ENCODE measurements at regions not wholly inside any gene's neighbourhood (a gene's known extent, or its start where the extent isn't known, plus 50 kb on each side); places are given as distances from the start of the nearest gene placed in this dataset.

GRCh38 chr3:166462891-166463470, 625.8 kb upstream of the BCHE start:
- H3K4me3 ChIP-seq (ENCODE audit: low read length): no peak overlapping the region
- no peak overlapping the region for H3K27ac ChIP-seq (ENCODE audit: low read length)
- H3K9ac ChIP-seq (ENCODE audit: low read length): no peak overlapping the region
- H3K4me1 ChIP-seq (ENCODE audit: control insufficient read depth, low read depth, low read length): no peaks in the 10 kb centered on the region
- H3K27me3 ChIP-seq (ENCODE audit: control insufficient read depth, insufficient read depth, low read length): no peaks in the 10 kb centered on the region
- no peaks in the 10 kb centered on the region for H3K9me3 ChIP-seq (ENCODE audit: control insufficient read depth, low read depth, low read length)
- no peaks in the 10 kb centered on the region for H3K36me3 ChIP-seq (ENCODE audit: control insufficient read depth, low read depth, low read length)

- H3K36me3 ChIP-seq (ENCODE audit: control insufficient read depth, low read depth, low read length): no peaks in the 10 kb centered on the region
- H3K27ac ChIP-seq (ENCODE audit: low read length): no peak overlapping the region
- H3K4me3 ChIP-seq (ENCODE audit: low read length): no peak overlapping the region
- H3K4me1 ChIP-seq (ENCODE audit: control insufficient read depth, low read depth, low read length): no peaks in the 10 kb centered on the region
- H3K27me3 ChIP-seq (ENCODE audit: control insufficient read depth, insufficient read depth, low read length): no peaks in the 10 kb centered on the region
- H3K9ac ChIP-seq (ENCODE audit: low read length): no peak overlapping the region
- no peaks in the 10 kb centered on the region for H3K9me3 ChIP-seq (ENCODE audit: control insufficient read depth, low read depth, low read length)
Observed at GRCh38 chr3:166461626-166462025, 624.4 kb upstream of the BCHE start.

- Histone ChIP-seq H3K9ac (ENCODE audit: low read length) (no peak overlapping the region), H3K36me3 (ENCODE audit: control insufficient read depth, low read depth, low read length) (no peaks in the 10 kb centered on the region), H3K27me3 (ENCODE audit: control insufficient read depth, insufficient read depth, low read length) (no peaks in the 10 kb centered on the region), H3K27ac (ENCODE audit: low read length) (no peak overlapping the region), H3K9me3 (ENCODE audit: control insufficient read depth, low read depth, low read length) (no peaks in the 10 kb centered on the region), H3K4me1 (ENCODE audit: control insufficient read depth, low read depth, low read length) (no peaks in the 10 kb centered on the region), H3K4me3 (ENCODE audit: low read length) (no peak overlapping the region)
Observed at GRCh38 chr3:166457382-166457781, 620.2 kb upstream of the BCHE start.

- Histone ChIP-seq H3K4me1 (ENCODE audit: control insufficient read depth, low read depth, low read length) (no peaks in the 10 kb centered on the region), H3K9ac (ENCODE audit: low read length) (no peak overlapping the region), H3K27me3 (ENCODE audit: control insufficient read depth, insufficient read depth, low read length) (no peaks in the 10 kb centered on the region), H3K9me3 (ENCODE audit: control insufficient read depth, low read depth, low read length) (no peaks in the 10 kb centered on the region), H3K36me3 (ENCODE audit: control insufficient read depth, low read depth, low read length) (no peaks in the 10 kb centered on the region), H3K4me3 (ENCODE audit: low read length) (no peak overlapping the region), H3K27ac (ENCODE audit: low read length) (no peak overlapping the region)
Observed at GRCh38 chr3:166456286-166456685, 619.1 kb upstream of the BCHE start.

GRCh38 chr3:166455744-166456143, 618.5 kb upstream of the BCHE start:
- Histone ChIP-seq H3K9me3 (ENCODE audit: control insufficient read depth, low read depth, low read length) (no peaks in the 10 kb centered on the region), H3K27me3 (ENCODE audit: control insufficient read depth, insufficient read depth, low read length) (no peaks in the 10 kb centered on the region), H3K4me1 (ENCODE audit: control insufficient read depth, low read depth, low read length) (no peaks in the 10 kb centered on the region), H3K36me3 (ENCODE audit: control insufficient read depth, low read depth, low read length) (no peaks in the 10 kb centered on the region), H3K27ac (ENCODE audit: low read length) (no peak overlapping the region), H3K4me3 (ENCODE audit: low read length) (no peak overlapping the region), H3K9ac (ENCODE audit: low read length) (no peak overlapping the region)

- H3K27me3 ChIP-seq (ENCODE audit: control insufficient read depth, insufficient read depth, low read length): no peaks in the 10 kb centered on the region
- no peak overlapping the region for H3K4me3 ChIP-seq (ENCODE audit: low read length)
- no peak overlapping the region for H3K27ac ChIP-seq (ENCODE audit: low read length)
- H3K9me3 ChIP-seq (ENCODE audit: control insufficient read depth, low read depth, low read length): no peaks in the 10 kb centered on the region
- no peaks in the 10 kb centered on the region for H3K36me3 ChIP-seq (ENCODE audit: control insufficient read depth, low read depth, low read length)
- no peak overlapping the region for H3K9ac ChIP-seq (ENCODE audit: low read length)
- H3K4me1 ChIP-seq (ENCODE audit: control insufficient read depth, low read depth, low read length): no peaks in the 10 kb centered on the region
Observed at GRCh38 chr3:166453478-166453877, 616.3 kb upstream of the BCHE start.

- no peak overlapping the region for H3K4me3 ChIP-seq (ENCODE audit: low read length)
- H3K27ac ChIP-seq (ENCODE audit: low read length): no peak overlapping the region
- no peaks in the 10 kb centered on the region for H3K4me1 ChIP-seq (ENCODE audit: control insufficient read depth, low read depth, low read length)
- H3K9me3 ChIP-seq (ENCODE audit: control insufficient read depth, low read depth, low read length): no peaks in the 10 kb centered on the region
- no peak overlapping the region for H3K9ac ChIP-seq (ENCODE audit: low read length)
- no peaks in the 10 kb centered on the region for H3K36me3 ChIP-seq (ENCODE audit: control insufficient read depth, low read depth, low read length)
- no peaks in the 10 kb centered on the region for H3K27me3 ChIP-seq (ENCODE audit: control insufficient read depth, insufficient read depth, low read length)
Observed at GRCh38 chr3:166451997-166452396, 614.8 kb upstream of the BCHE start.

- Histone ChIP-seq H3K9ac (ENCODE audit: low read length) (no peak overlapping the region), H3K27me3 (ENCODE audit: control insufficient read depth, insufficient read depth, low read length) (no peaks in the 10 kb centered on the region), H3K4me3 (ENCODE audit: low read length) (no peak overlapping the region), H3K4me1 (ENCODE audit: control insufficient read depth, low read depth, low read length) (peaks cover 8% of the 10 kb centered on the region), H3K27ac (ENCODE audit: low read length) (no peak overlapping the region), H3K9me3 (ENCODE audit: control insufficient read depth, low read depth, low read length) (no peaks in the 10 kb centered on the region), H3K36me3 (ENCODE audit: control insufficient read depth, low read depth, low read length) (no peaks in the 10 kb centered on the region)
Observed at GRCh38 chr3:166447513-166447912, 610.3 kb upstream of the BCHE start.

GRCh38 chr3:166446986-166447385, 609.8 kb upstream of the BCHE start:
- Histone ChIP-seq H3K27me3 (ENCODE audit: control insufficient read depth, insufficient read depth, low read length) (no peaks in the 10 kb centered on the region), H3K4me1 (ENCODE audit: control insufficient read depth, low read depth, low read length) (peaks cover 8% of the 10 kb centered on the region), H3K9ac (ENCODE audit: low read length) (no peak overlapping the region), H3K27ac (ENCODE audit: low read length) (no peak overlapping the region), H3K36me3 (ENCODE audit: control insufficient read depth, low read depth, low read length) (no peaks in the 10 kb centered on the region), H3K9me3 (ENCODE audit: control insufficient read depth, low read depth, low read length) (no peaks in the 10 kb centered on the region), H3K4me3 (ENCODE audit: low read length) (no peak overlapping the region)

- no peak overlapping the region for H3K27ac ChIP-seq (ENCODE audit: low read length)
- no peak overlapping the region for H3K4me3 ChIP-seq (ENCODE audit: low read length)
- H3K9me3 ChIP-seq (ENCODE audit: control insufficient read depth, low read depth, low read length): no peaks in the 10 kb centered on the region
- H3K4me1 ChIP-seq (ENCODE audit: control insufficient read depth, low read depth, low read length): peaks cover 8% of the 10 kb centered on the region
- no peaks in the 10 kb centered on the region for H3K36me3 ChIP-seq (ENCODE audit: control insufficient read depth, low read depth, low read length)
- no peak overlapping the region for H3K9ac ChIP-seq (ENCODE audit: low read length)
- H3K27me3 ChIP-seq (ENCODE audit: control insufficient read depth, insufficient read depth, low read length): no peaks in the 10 kb centered on the region
Observed at GRCh38 chr3:166446291-166446690, 609.1 kb upstream of the BCHE start.

- no peak overlapping the region for H3K4me3 ChIP-seq (ENCODE audit: low read length)
- no peaks in the 10 kb centered on the region for H3K9me3 ChIP-seq (ENCODE audit: control insufficient read depth, low read depth, low read length)
- H3K36me3 ChIP-seq (ENCODE audit: control insufficient read depth, low read depth, low read length): no peaks in the 10 kb centered on the region
- no peak overlapping the region for H3K27ac ChIP-seq (ENCODE audit: low read length)
- peaks cover 8% of the 10 kb centered on the region for H3K4me1 ChIP-seq (ENCODE audit: control insufficient read depth, low read depth, low read length)
- H3K27me3 ChIP-seq (ENCODE audit: control insufficient read depth, insufficient read depth, low read length): no peaks in the 10 kb centered on the region
- H3K9ac ChIP-seq (ENCODE audit: low read length): no peak overlapping the region
Observed at GRCh38 chr3:166445865-166446264, 608.6 kb upstream of the BCHE start.

GRCh38 chr3:166444756-166445155, 607.5 kb upstream of the BCHE start:
- Histone ChIP-seq H3K36me3 (ENCODE audit: control insufficient read depth, low read depth, low read length) (no peaks in the 10 kb centered on the region), H3K27me3 (ENCODE audit: control insufficient read depth, insufficient read depth, low read length) (no peaks in the 10 kb centered on the region), H3K9ac (ENCODE audit: low read length) (no peak overlapping the region), H3K27ac (ENCODE audit: low read length) (no peak overlapping the region), H3K4me3 (ENCODE audit: low read length) (no peak overlapping the region), H3K9me3 (ENCODE audit: control insufficient read depth, low read depth, low read length) (no peaks in the 10 kb centered on the region), H3K4me1 (ENCODE audit: control insufficient read depth, low read depth, low read length) (peaks cover 8% of the 10 kb centered on the region)

Measured in iPS-18a (cell line).